Stomach (tissue), 8 donors: ENCODE measurements at regions not wholly inside any gene's neighbourhood (a gene's known extent, or its start where the extent isn't known, plus 50 kb on each side); places are given as distances from the start of the nearest gene placed in this dataset.

ENCODE experiments used
- DNase-seq, 2 donors: peaks; one replicate each; pipeline versions ENCODE4 v3.0.0 to v3.0.0-alpha.2; 2013 to 2019
- H3K27ac ChIP-seq, 5 donors: fragments of 200-600 bp in 4 of 5; sonication (generic) in 4 of 5; one replicate each; pipeline ENCODE4 v1.5.1; 2013 to 2019; ENCODE audit warnings: mild to moderate bottlenecking in 1 of 5, moderate library complexity in 1 of 5
- H3K27me3 ChIP-seq, 3 donors: fragments of 200-600 bp; sonication (generic); one replicate each; pipeline ENCODE4 v1.5.1; 2017 to 2019; ENCODE audit warnings: mixed run types in 1 of 3
- H3K36me3 ChIP-seq, 4 donors: fragments of 200-600 bp; sonication (generic); 1 replicate in 3 of 4; 2 replicates in 1 of 4; pipeline ENCODE4 v1.5.1; 2016 to 2019
- H3K4me1 ChIP-seq, 4 donors: fragments of 200-600 bp; sonication (generic); one replicate each; pipeline ENCODE4 v1.5.1; 2016 to 2019
- H3K4me3 ChIP-seq, 4 donors: fragments of 200-600 bp; sonication (generic) in 3 of 4; one replicate each; pipeline ENCODE4 v1.5.1; 2016 to 2019; ENCODE audit warnings: mild to moderate bottlenecking in 1 of 4
- H3K9me3 ChIP-seq, 4 donors: fragments of 200-600 bp; sonication (generic); one replicate each; pipeline ENCODE4 v1.5.1; 2016 to 2019
- EP300 ChIP-seq: sonication (generic); formaldehyde crosslinking; IDR thresholded peaks from one replicate; pipeline ENCODE4 v1.6.1; 2017; ENCODE audit warnings: antibody characterized with exemption
- POLR2A ChIP-seq, 4 donors: fragments of 450-650 bp; IDR thresholded peaks; one replicate each; pipeline ENCODE4 v1.6.1; 2016; ENCODE audit warnings: antibody characterized with exemption in 4 of 4, control low read depth in 2 of 4, mild to moderate bottlenecking in 1 of 4, moderate library complexity in 1 of 4
- POLR2AphosphoS5 ChIP-seq, 3 donors: sonication (generic); formaldehyde crosslinking; IDR thresholded peaks; one replicate each; pipeline ENCODE4 v1.6.1; 2016; ENCODE audit warnings: antibody characterized with exemption in 3 of 3
- WGBS, 5 donors: extraction: QIAGEN DNeasy Blood & Tissue Kit in 3 of 5; methylation state at CpG; one replicate each; pipeline versions ENCODE4 v1.1.5 to v1.1.7; 2013 to 2018; 5-methylcytosine and 5-hydroxymethylcytosine counted together
- intact Hi-C: fragments of 100-400 bp; cut with DNase I; formaldehyde crosslinking; loops from one replicate; pipeline ENCODE4 v1.15.1; 2023; ENCODE audit warnings: low total_unique reads
- TF ChIP-seq, protein P1 (sequence below), 7 experiments: fragments of 450-650 bp in 4 of 7; fragments of 200-600 bp in 3 of 7; sonication (generic) in 3 of 7; IDR thresholded peaks; one replicate each; pipeline ENCODE4 v1.5.1; 2016 to 2019; ENCODE audit warnings: antibody characterized with exemption in 7 of 7, control low read depth in 2 of 7, mild to moderate bottlenecking in 1 of 7
- donor health status: healthy with polysubstance abuse.
- donor health status: Bipolar disorder and iron deficiency.
- donor health status: healthy.

- Histone ChIP-seq H3K36me3 (no peaks in the 10 kb centered on the region), H3K4me1 (peaks cover 0 to 26% (median 5%) of the 10 kb centered on the region in 4 donors), H3K9me3 (no peaks in the 10 kb centered on the region), H3K4me3 (no peak overlapping the region), H3K27me3 (no peaks in the 10 kb centered on the region), H3K27ac (no peak overlapping the region)
- intact Hi-C loops, result no loop called here
- DNase-seq, result no peak
- 44 to 62% (median 49%) methylated on average over 1 of the region's 1 CpG for WGBS, 5 donors
- TF ChIP-seq POLR2AphosphoS5 (IDR thresholded peaks at IDR 0.05) (no peak), POLR2A (IDR thresholded peaks at IDR 0.05) (no peak)
Measured at GRCh38 chr3:39751286-39751685, 58.1 kb upstream of the MYRIP start.

- intact Hi-C loops, result no loop called here
- DNase-seq, result no peak
- Histone ChIP-seq H3K4me1 (peaks cover 0 to 26% (median 5%) of the 10 kb centered on the region in 4 donors), H3K9me3 (no peaks in the 10 kb centered on the region), H3K36me3 (no peaks in the 10 kb centered on the region), H3K27ac (peak overlapping the region in 3 of 5 donors; percentile 4 to 40 (median 11)), H3K27me3 (no peaks in the 10 kb centered on the region), H3K4me3 (no peak overlapping the region)
- TF ChIP-seq POLR2AphosphoS5 (IDR thresholded peaks at IDR 0.05), result peak in 1 of 3 donors; percentile 13
- TF ChIP-seq, protein P1, sequence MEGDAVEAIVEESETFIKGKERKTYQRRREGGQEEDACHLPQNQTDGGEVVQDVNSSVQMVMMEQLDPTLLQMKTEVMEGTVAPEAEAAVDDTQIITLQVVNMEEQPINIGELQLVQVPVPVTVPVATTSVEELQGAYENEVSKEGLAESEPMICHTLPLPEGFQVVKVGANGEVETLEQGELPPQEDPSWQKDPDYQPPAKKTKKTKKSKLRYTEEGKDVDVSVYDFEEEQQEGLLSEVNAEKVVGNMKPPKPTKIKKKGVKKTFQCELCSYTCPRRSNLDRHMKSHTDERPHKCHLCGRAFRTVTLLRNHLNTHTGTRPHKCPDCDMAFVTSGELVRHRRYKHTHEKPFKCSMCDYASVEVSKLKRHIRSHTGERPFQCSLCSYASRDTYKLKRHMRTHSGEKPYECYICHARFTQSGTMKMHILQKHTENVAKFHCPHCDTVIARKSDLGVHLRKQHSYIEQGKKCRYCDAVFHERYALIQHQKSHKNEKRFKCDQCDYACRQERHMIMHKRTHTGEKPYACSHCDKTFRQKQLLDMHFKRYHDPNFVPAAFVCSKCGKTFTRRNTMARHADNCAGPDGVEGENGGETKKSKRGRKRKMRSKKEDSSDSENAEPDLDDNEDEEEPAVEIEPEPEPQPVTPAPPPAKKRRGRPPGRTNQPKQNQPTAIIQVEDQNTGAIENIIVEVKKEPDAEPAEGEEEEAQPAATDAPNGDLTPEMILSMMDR (IDR thresholded peaks at IDR 0.05), result no peak
- WGBS, 5 donors, result 25 to 75% (median 35%) methylated on average over 3 of the region's 3 CpGs
Measured at GRCh38 chr3:39752019-39752637, 57.3 kb upstream of the MYRIP start.

- Histone ChIP-seq H3K4me1 (peaks cover 0 to 26% (median 2%) of the 10 kb centered on the region in 4 donors), H3K4me3 (no peak overlapping the region), H3K27me3 (no peaks in the 10 kb centered on the region), H3K36me3 (no peaks in the 10 kb centered on the region), H3K27ac (no peak overlapping the region), H3K9me3 (no peaks in the 10 kb centered on the region)
- WGBS, 5 donors, result 67 to 100% (median 92%) methylated on average over 1 of the region's 1 CpG
- DNase-seq, result no peak
- intact Hi-C loops, result no loop called here
- TF ChIP-seq POLR2A (IDR thresholded peaks at IDR 0.05) (no peak), POLR2AphosphoS5 (IDR thresholded peaks at IDR 0.05) (no peak), EP300 (no peak)
- TF ChIP-seq, protein P1 (IDR thresholded peaks at IDR 0.05), result no peak
Measured at GRCh38 chr3:39752751-39753150, 56.7 kb upstream of the MYRIP start.

- H3K9me3 ChIP-seq, result no peaks in the 10 kb centered on the region
- intact Hi-C loops, result no loop called here
- no peak for DNase-seq
- no peak for TF ChIP-seq EP300
- TF ChIP-seq, protein P1 (IDR thresholded peaks at IDR 0.05), result no peak
- TF ChIP-seq POLR2AphosphoS5 (IDR thresholded peaks at IDR 0.05), result no peak
- H3K36me3 ChIP-seq, result no peaks in the 10 kb centered on the region
- H3K27ac ChIP-seq, result no peak overlapping the region
- WGBS, 5 donors, result 81 to 97% (median 91%) methylated on average over 1 of the region's 1 CpG
- H3K4me1 ChIP-seq, result peaks cover 0 to 26% (median 0%) of the 10 kb centered on the region in 4 donors
- no peak overlapping the region for H3K4me3 ChIP-seq
- no peaks in the 10 kb centered on the region for H3K27me3 ChIP-seq
Measured at GRCh38 chr3:39753391-39753790, 56.0 kb upstream of the MYRIP start.

DNA sequence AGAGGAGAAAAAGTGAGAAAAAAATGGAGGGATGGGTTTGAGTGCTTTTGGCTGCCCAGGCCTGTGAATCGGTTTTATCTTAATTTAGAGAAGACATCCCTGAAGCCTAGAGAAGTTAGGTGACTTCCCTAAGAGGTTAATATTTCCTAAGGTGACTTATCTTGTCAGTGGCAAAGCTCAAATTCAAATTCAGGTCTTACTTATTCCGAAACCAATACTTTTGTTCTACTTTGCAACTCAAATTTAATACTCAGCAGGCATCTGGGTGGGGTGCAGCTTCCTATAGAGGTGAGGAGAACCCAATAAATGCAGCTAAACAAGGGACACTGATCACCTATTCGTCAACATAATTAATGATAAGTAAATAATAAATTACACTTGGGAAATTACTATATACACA is 54.9 kb upstream of the MYRIP start:
- Histone ChIP-seq H3K4me1 (peaks cover 0 to 21% (median 0%) of the 10 kb centered on the region in 4 donors), H3K4me3 (no peak overlapping the region), H3K27ac (no peak overlapping the region), H3K36me3 (no peaks in the 10 kb centered on the region), H3K9me3 (no peaks in the 10 kb centered on the region), H3K27me3 (no peaks in the 10 kb centered on the region)
- 79 to 88% (median 85%) methylated on average over 3 of the region's 3 CpGs for WGBS, 5 donors
- no peak for TF ChIP-seq POLR2A (IDR thresholded peaks at IDR 0.05)
- no peak for TF ChIP-seq EP300
- no peak for TF ChIP-seq POLR2AphosphoS5 (IDR thresholded peaks at IDR 0.05)
- TF ChIP-seq, protein P1 (IDR thresholded peaks at IDR 0.05), result no peak
- DNase-seq, result no peak
- intact Hi-C loops, result no loop called here
